Transverse colon (tissue), 4 donors: ENCODE measurements at regions not wholly inside any gene's neighbourhood (a gene's known extent, or its start where the extent isn't known, plus 50 kb on each side); places are given as distances from the start of the nearest gene placed in this dataset.

ENCODE experiments used
- DNase-seq: peaks from one replicate; pipeline ENCODE4 v3.0.0-alpha.2; 2019
- H3K27ac ChIP-seq, 4 donors: fragments of 200-600 bp; sonication (generic); 2 replicates each; pipeline ENCODE4 v1.5.1; 2016 to 2018; ENCODE audit warnings: inconsistent platforms in 4 of 4
- H3K27me3 ChIP-seq: fragments of 200-600 bp; sonication (generic); 2 replicates; pipeline ENCODE4 v1.5.1; 2017; ENCODE audit warnings: inconsistent platforms
- H3K36me3 ChIP-seq, 4 donors: fragments of 200-600 bp; sonication (generic); 2 replicates each; pipeline ENCODE4 v1.5.1; 2017 to 2019; ENCODE audit warnings: inconsistent platforms in 4 of 4
- H3K4me1 ChIP-seq, 4 donors: fragments of 200-600 bp; sonication (generic); 2 replicates each; pipeline ENCODE4 v1.5.1; 2017 to 2020; ENCODE audit warnings: inconsistent platforms in 4 of 4
- H3K4me3 ChIP-seq, 4 donors: fragments of 200-600 bp; sonication (generic); 1 replicate in 1 of 4; 2 replicates in 3 of 4; pipeline versions ENCODE4 v1.5.1 to v1.6.1; 2017 to 2019; ENCODE audit warnings: inconsistent platforms in 4 of 4
- H3K9me3 ChIP-seq, 2 donors: fragments of 200-600 bp; sonication (generic); 2 replicates each; pipeline ENCODE4 v1.5.1; 2017 to 2019; ENCODE audit warnings: inconsistent platforms in 2 of 2
- CTCF ChIP-seq, 5 experiments: fragments of 200-600 bp in 3 of 5; fragments of 450-650 bp in 2 of 5; sonication (generic) in 3 of 5; IDR thresholded peaks; 1 replicate in 2 of 5; 2 replicates in 3 of 5; pipeline ENCODE4 v1.5.1; 2016 to 2017; ENCODE audit warnings: antibody characterized with exemption in 5 of 5, inconsistent platforms in 3 of 5, mild to moderate bottlenecking in 2 of 5, moderate library complexity in 1 of 5
- EP300 ChIP-seq: sonication (generic); formaldehyde crosslinking; IDR thresholded peaks from one replicate; pipeline ENCODE4 v1.6.1; 2017; ENCODE audit warnings: antibody characterized with exemption, low read depth
- POLR2A ChIP-seq: fragments of 450-650 bp; IDR thresholded peaks from one replicate; pipeline ENCODE4 v1.6.1; 2016; ENCODE audit warnings: antibody characterized with exemption, mild to moderate bottlenecking, moderate library complexity
- POLR2AphosphoS5 ChIP-seq, 3 donors: sonication (generic); formaldehyde crosslinking; IDR thresholded peaks; one replicate each; pipeline ENCODE4 v1.6.1; 2016; ENCODE audit warnings: antibody characterized with exemption in 3 of 3
- whole genome bisulfite sequencing, 2 donors: methylation state at CpG; one replicate each; pipeline ENCODE4 v1.1.5; 2018; ENCODE audit warnings: low coverage in 1 of 2; 5-methylcytosine and 5-hydroxymethylcytosine counted together
- in situ Hi-C, 4 donors: fragments of 200-750 bp; cut with MboI; loops; one replicate each; pipeline versions ENCODE4 v1.15.0 to v1.15.1; 2017; ENCODE audit warnings: low sequenced_read_pairs in 3 of 4, low pct_ligation_motif_present in 1 of 4, low pct_unique_long_range_greater_than_20kb in 1 of 4
- intact Hi-C: fragments of 100-400 bp; cut with DNase I; formaldehyde crosslinking; loops from one replicate; pipeline ENCODE4 v1.15.1; 2023; ENCODE audit warnings: low total_unique reads

DNA sequence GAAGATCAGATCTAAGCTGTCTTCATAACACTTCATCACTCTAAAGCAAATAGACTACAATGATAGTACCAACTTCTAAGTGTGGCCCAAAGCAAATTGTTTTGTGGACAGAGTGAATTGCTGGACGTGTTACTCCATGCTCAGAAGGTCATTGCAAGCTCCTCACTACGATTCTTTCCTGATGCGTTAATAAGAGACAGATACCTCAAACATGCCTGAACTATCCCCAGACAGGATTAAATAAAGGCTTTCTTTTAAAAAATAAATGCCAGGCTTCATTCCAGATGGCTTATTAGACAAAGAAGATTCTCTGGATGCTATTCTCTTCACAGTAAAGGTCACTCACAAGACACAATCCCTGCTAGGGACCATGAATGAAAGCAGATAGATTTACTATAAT, 621.2 kb downstream of the DCDC2C start:
- no peak overlapping the region for H3K4me3 ChIP-seq
- H3K9me3 ChIP-seq: peaks cover 0 to 8% of the 10 kb centered on the region in 2 donors
- no peak for DNase-seq
- H3K36me3 ChIP-seq: no peaks in the 10 kb centered on the region
- TF ChIP-seq POLR2AphosphoS5 (IDR thresholded peaks at IDR 0.05) (no peak), CTCF (IDR thresholded peaks at IDR 0.05) (no peak), EP300 (no peak), POLR2A (no peak)
- H3K27ac ChIP-seq: no peak overlapping the region
- intact Hi-C loops: no loop called here
- H3K4me1 ChIP-seq: no peaks in the 10 kb centered on the region
- no peaks in the 10 kb centered on the region for H3K27me3 ChIP-seq
- in situ Hi-C loops: no loop called here
- 73 to 79% methylated on average over 3 of the region's 3 CpGs for WGBS, 2 donors

- no peaks in the 10 kb centered on the region for H3K27me3 ChIP-seq
- H3K27ac ChIP-seq: no peak overlapping the region
- intact Hi-C loops: no loop called here
- WGBS, 2 donors: 48 to 55% methylated on average over 4 of the region's 4 CpGs
- H3K36me3 ChIP-seq: no peaks in the 10 kb centered on the region
- TF ChIP-seq CTCF (IDR thresholded peaks at IDR 0.05) (no peak), POLR2AphosphoS5 (IDR thresholded peaks at IDR 0.05) (no peak), EP300 (no peak)
- H3K4me3 ChIP-seq: no peak overlapping the region
- no peaks in the 10 kb centered on the region for H3K4me1 ChIP-seq
- H3K9me3 ChIP-seq: no peaks in the 10 kb centered on the region
- in situ Hi-C loops: no loop called here
- no peak for DNase-seq
These were observed 633.5 kb downstream of the DCDC2C start for GRCh38 chr2:4336864-4337263.

DNA sequence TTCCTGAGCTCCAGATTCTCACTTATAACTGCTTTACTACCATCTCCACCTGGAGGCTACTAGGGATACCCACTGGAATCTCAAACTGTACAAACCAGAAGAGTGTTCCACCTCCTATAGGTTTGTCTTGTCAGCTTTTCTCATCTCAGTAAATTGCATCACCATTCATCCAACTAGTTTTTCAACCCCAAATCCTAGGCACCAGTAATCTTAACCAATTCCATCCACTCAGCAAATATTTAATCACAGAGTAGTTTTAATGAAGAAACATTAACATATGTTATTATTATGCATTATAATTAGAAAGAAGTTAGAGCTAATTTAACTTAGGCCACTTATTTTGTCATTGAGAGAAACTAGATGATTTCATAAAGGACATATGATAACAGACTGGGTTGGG, 635.0 kb downstream of the DCDC2C start:
- Histone ChIP-seq H3K9me3 (no peaks in the 10 kb centered on the region), H3K36me3 (no peaks in the 10 kb centered on the region), H3K27me3 (no peaks in the 10 kb centered on the region), H3K4me1 (no peaks in the 10 kb centered on the region), H3K27ac (no peak overlapping the region), H3K4me3 (no peak overlapping the region)
- in situ Hi-C loops: no loop called here
- DNase-seq: no peak
- intact Hi-C loops: no loop called here
- no peak for TF ChIP-seq EP300
- TF ChIP-seq POLR2AphosphoS5 (IDR thresholded peaks at IDR 0.05): no peak
- no peak for TF ChIP-seq CTCF (IDR thresholded peaks at IDR 0.05)
- TF ChIP-seq POLR2A: no peak

GRCh38 chr2:4340536-4340935, 637.2 kb downstream of the DCDC2C start:
- Histone ChIP-seq H3K27ac (no peak overlapping the region), H3K9me3 (peaks cover 4 to 5% of the 10 kb centered on the region in 2 donors), H3K4me3 (no peak overlapping the region), H3K4me1 (no peaks in the 10 kb centered on the region), H3K27me3 (no peaks in the 10 kb centered on the region), H3K36me3 (no peaks in the 10 kb centered on the region)
- in situ Hi-C loops: no loop called here
- DNase-seq: no peak
- intact Hi-C loops: no loop called here
- WGBS, 2 donors: 73 to 76% methylated on average over 1 of the region's 1 CpG
- no peak for TF ChIP-seq CTCF (IDR thresholded peaks at IDR 0.05)
